ENCODE measurements at regions not wholly inside any gene's neighbourhood (a gene's known extent, or its start where the extent isn't known, plus 50 kb on each side); places are given as distances from the start of the nearest gene placed in this dataset.
"Not testable (repeated sequence)": the region's sequence is repeated elsewhere in the genome, so short reads cannot be mapped to it uniquely, and the experiment has no call there.

- no peak for TF ChIP-seq CTCF (conservative IDR thresholded peaks at IDR 0.05; ENCODE audit: low read depth, low read length)
- no peak overlapping the region for H3K4me2 ChIP-seq
- H3K27me3 ChIP-seq (ENCODE audit: insufficient read depth, low read depth): no peaks in the 10 kb centered on the region
- no peaks in the 10 kb centered on the region for H3K36me3 ChIP-seq (ENCODE audit: insufficient read depth)
- no peak overlapping the region for H2AFZ ChIP-seq (ENCODE audit: low read depth)
- no peak overlapping the region for H3K4me3 ChIP-seq (IDR thresholded peaks at IDR 0.05; ENCODE audit: insufficient read depth, low read depth, low read length)
- H3K27ac ChIP-seq: no peak overlapping the region
- H3K9ac ChIP-seq: no peak overlapping the region
- H3K4me1 ChIP-seq (ENCODE audit: low read depth, poor library complexity, severe bottlenecking): no peaks in the 10 kb centered on the region
- H3K79me2 ChIP-seq (ENCODE audit: insufficient read depth, low read depth): no peaks in the 10 kb centered on the region
- H4K20me1 ChIP-seq (ENCODE audit: insufficient read depth): no peaks in the 10 kb centered on the region
These were observed 65.4 kb upstream of the SEM1 start for GRCh38 chr7:96775046-96775445.

- Histone ChIP-seq H3K27ac (no peak overlapping the region), H3K36me3 (ENCODE audit: insufficient read depth) (no peaks in the 10 kb centered on the region), H3K4me2 (no peak overlapping the region), H3K79me2 (ENCODE audit: insufficient read depth, low read depth) (no peaks in the 10 kb centered on the region), H3K4me1 (ENCODE audit: low read depth, poor library complexity, severe bottlenecking) (no peaks in the 10 kb centered on the region), H3K9ac (no peak overlapping the region), H4K20me1 (ENCODE audit: insufficient read depth) (no peaks in the 10 kb centered on the region), H2AFZ (ENCODE audit: low read depth) (no peak overlapping the region), H3K4me3 (IDR thresholded peaks at IDR 0.05; ENCODE audit: insufficient read depth, low read depth, low read length) (no peak overlapping the region), H3K27me3 (ENCODE audit: insufficient read depth, low read depth) (no peaks in the 10 kb centered on the region)
- no peak for TF ChIP-seq CTCF (conservative IDR thresholded peaks at IDR 0.05; ENCODE audit: low read depth, low read length)
These were observed 68.6 kb upstream of the SEM1 start for GRCh38 chr7:96778263-96778662.

GRCh38 chr7:96781919-96782318 is 72.3 kb upstream of the SEM1 start:
- no peak for TF ChIP-seq CTCF (conservative IDR thresholded peaks at IDR 0.05; ENCODE audit: low read depth, low read length)
- no peak overlapping the region for H3K9ac ChIP-seq
- H3K4me1 ChIP-seq (ENCODE audit: low read depth, poor library complexity, severe bottlenecking): no peaks in the 10 kb centered on the region
- H3K79me2 ChIP-seq (ENCODE audit: insufficient read depth, low read depth): no peaks in the 10 kb centered on the region
- H2AFZ ChIP-seq (ENCODE audit: low read depth): no peak overlapping the region
- H3K4me2 ChIP-seq: no peak overlapping the region
- H3K27ac ChIP-seq: no peak overlapping the region
- H3K4me3 ChIP-seq (IDR thresholded peaks at IDR 0.05; ENCODE audit: insufficient read depth, low read depth, low read length): no peak overlapping the region
- no peaks in the 10 kb centered on the region for H3K36me3 ChIP-seq (ENCODE audit: insufficient read depth)
- H3K27me3 ChIP-seq (ENCODE audit: insufficient read depth, low read depth): no peaks in the 10 kb centered on the region
- no peaks in the 10 kb centered on the region for H4K20me1 ChIP-seq (ENCODE audit: insufficient read depth)

GRCh38 chr7:96782686-96783298 is 73.1 kb upstream of the SEM1 start:
- H3K79me2 ChIP-seq (ENCODE audit: insufficient read depth, low read depth); H2AFZ ChIP-seq (ENCODE audit: low read depth); H3K27me3 ChIP-seq (ENCODE audit: insufficient read depth, low read depth); H4K20me1 ChIP-seq (ENCODE audit: insufficient read depth); H3K36me3 ChIP-seq (ENCODE audit: insufficient read depth); H3K27ac ChIP-seq; H3K4me2 ChIP-seq; H3K4me1 ChIP-seq (ENCODE audit: low read depth, poor library complexity, severe bottlenecking); H3K4me3 ChIP-seq (IDR thresholded peaks at IDR 0.05; ENCODE audit: insufficient read depth, low read depth, low read length); H3K9ac ChIP-seq: not testable (repeated sequence)

GRCh38 chr7:96784597-96784996 is 75.0 kb upstream of the SEM1 start:
- no peak for TF ChIP-seq CTCF (conservative IDR thresholded peaks at IDR 0.05; ENCODE audit: low read depth, low read length)
- Histone ChIP-seq H3K27ac (no peak overlapping the region), H3K4me3 (IDR thresholded peaks at IDR 0.05; ENCODE audit: insufficient read depth, low read depth, low read length) (no peak overlapping the region), H3K27me3 (ENCODE audit: insufficient read depth, low read depth) (no peaks in the 10 kb centered on the region), H4K20me1 (ENCODE audit: insufficient read depth) (no peaks in the 10 kb centered on the region), H3K79me2 (ENCODE audit: insufficient read depth, low read depth) (no peaks in the 10 kb centered on the region), H3K4me2 (no peak overlapping the region), H3K9ac (no peak overlapping the region), H3K4me1 (ENCODE audit: low read depth, poor library complexity, severe bottlenecking) (no peaks in the 10 kb centered on the region), H2AFZ (ENCODE audit: low read depth) (no peak overlapping the region), H3K36me3 (ENCODE audit: insufficient read depth) (no peaks in the 10 kb centered on the region)
